WI38 (cell line): ENCODE measurements at regions not wholly inside any gene's neighbourhood (a gene's known extent, or its start where the extent isn't known, plus 50 kb on each side); places are given as distances from the start of the nearest gene placed in this dataset.

Experiments
- H3K4me3 ChIP-seq: 2 replicates; pipeline ENCODE4 v1.5.1; 2011; ENCODE audit warnings: low read depth, mild to moderate bottlenecking, control low read depth, low read length
- TF ChIP-seq, protein P1 (sequence below): IDR thresholded peaks from 2 replicates; pipeline ENCODE4 v1.5.1; 2012; ENCODE audit warnings: low read depth, mild to moderate bottlenecking, control low read depth, low read length

DNA sequence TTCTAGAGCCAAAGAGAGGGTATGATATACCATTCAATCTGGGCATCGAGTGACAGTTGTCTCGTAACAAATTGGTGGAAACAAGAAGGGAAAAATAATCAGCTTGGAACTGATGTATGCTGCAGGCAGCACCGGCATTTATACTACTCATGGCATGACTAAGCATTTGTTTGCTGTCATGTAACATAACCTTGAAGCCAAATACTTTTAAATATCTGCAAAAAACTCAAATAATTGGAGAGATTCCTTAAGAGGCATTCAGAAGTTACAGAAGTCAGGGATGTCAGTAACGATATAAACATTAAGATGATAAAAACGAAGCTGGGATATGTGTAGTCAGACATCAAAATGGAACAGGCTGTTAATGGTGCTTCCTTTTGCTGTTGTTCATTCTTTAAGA is 157.3 kb upstream of the MMADHC start:
- H3K4me3 ChIP-seq, result peak overlapping the region; percentile 24; the same call in 1 of the 2 replicates
- TF ChIP-seq, protein P1, sequence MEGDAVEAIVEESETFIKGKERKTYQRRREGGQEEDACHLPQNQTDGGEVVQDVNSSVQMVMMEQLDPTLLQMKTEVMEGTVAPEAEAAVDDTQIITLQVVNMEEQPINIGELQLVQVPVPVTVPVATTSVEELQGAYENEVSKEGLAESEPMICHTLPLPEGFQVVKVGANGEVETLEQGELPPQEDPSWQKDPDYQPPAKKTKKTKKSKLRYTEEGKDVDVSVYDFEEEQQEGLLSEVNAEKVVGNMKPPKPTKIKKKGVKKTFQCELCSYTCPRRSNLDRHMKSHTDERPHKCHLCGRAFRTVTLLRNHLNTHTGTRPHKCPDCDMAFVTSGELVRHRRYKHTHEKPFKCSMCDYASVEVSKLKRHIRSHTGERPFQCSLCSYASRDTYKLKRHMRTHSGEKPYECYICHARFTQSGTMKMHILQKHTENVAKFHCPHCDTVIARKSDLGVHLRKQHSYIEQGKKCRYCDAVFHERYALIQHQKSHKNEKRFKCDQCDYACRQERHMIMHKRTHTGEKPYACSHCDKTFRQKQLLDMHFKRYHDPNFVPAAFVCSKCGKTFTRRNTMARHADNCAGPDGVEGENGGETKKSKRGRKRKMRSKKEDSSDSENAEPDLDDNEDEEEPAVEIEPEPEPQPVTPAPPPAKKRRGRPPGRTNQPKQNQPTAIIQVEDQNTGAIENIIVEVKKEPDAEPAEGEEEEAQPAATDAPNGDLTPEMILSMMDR, result no peak

DNA sequence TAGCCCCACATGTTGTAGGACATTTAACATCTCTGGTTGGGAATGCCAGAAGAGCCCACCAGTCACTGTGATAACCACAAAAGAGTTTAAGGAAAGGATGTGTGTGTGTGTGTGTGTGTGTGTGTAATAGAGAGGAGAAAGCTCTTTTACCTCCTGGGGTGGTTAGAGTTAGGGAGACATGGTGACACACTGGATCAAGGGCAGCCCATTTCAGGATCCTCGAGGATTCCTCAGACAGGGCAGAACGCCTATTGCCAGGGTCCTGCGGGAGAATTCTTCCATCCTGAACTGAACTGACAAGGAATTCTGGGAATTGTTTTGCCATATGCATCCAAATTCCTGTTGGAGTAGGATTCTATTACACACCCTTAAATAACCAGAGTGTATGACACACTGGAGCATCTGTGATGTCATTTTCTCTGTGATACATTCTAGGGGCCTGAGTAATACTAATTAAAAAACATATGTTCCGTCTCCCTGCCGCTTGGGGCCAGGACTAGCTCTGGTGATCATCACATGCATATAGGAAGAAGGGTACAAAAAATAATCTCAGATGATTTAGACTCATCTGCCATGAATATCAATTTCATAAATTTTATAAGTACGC is 156.4 kb upstream of the MMADHC start:
- TF ChIP-seq, protein P1, result no peak; the same call in 1 of the 2 replicates
- H3K4me3 ChIP-seq, result no peak overlapping the region

DNA sequence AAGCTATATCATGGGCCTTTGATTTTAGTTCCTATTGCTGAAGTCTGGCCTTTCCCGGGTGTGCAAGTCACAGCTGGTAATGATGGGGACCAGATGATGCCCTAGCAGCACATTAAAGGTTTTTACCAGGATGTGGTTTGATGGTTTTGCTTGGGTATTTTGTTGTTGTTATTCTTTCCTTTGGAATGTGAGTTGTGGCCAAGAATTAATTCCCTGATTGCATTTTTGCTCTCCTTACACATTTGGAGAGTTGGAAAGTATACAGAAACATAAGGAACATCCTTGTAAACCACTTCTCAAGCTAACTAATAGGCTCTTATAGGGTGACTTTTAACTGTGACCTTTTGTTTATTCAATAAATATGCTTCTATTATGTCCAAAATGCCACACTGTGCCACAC is 154.1 kb upstream of the MMADHC start:
- TF ChIP-seq, protein P1, result no peak
- no peak overlapping the region for H3K4me3 ChIP-seq

DNA sequence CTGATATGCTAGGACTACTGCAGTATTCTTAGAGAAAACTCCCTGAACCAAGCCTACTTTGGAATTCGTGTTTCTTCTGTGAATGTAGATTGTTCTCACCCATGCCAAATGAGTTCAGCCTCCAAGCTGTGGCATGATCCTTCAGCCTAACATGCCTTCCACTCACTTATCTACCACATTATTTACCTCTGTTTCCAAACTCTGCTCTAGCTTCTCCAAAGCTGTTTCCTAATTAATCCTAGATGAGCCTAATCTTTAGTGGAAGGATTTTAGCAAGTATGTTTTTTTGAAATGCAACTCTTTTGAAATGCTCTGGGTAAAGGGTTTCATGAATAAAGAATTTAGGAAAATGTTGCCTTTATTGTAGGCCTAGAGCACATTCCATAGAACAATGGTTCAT is 152.9 kb upstream of the MMADHC start:
- no peak overlapping the region for H3K4me3 ChIP-seq
- TF ChIP-seq, protein P1, result no peak

DNA sequence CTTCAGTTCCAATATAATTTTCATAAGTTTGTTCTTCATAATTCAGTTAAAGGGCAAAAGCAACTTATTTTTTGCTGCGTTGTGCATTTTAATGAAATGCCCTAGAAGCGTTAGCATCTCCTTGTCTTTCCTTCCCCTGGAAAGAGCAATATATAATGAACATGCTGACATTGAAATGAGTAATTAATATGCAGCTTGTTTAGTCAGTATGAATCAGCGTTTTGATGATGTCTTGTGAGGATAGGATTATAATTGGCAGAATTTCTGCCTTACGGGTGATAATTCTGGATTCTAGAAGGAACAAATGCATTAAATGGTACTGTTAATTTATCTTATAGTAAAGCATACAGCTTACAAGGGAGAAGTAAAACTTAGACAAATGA is 152.3 kb upstream of the MMADHC start:
- H3K4me3 ChIP-seq, result no peak overlapping the region
- TF ChIP-seq, protein P1, result no peak

DNA sequence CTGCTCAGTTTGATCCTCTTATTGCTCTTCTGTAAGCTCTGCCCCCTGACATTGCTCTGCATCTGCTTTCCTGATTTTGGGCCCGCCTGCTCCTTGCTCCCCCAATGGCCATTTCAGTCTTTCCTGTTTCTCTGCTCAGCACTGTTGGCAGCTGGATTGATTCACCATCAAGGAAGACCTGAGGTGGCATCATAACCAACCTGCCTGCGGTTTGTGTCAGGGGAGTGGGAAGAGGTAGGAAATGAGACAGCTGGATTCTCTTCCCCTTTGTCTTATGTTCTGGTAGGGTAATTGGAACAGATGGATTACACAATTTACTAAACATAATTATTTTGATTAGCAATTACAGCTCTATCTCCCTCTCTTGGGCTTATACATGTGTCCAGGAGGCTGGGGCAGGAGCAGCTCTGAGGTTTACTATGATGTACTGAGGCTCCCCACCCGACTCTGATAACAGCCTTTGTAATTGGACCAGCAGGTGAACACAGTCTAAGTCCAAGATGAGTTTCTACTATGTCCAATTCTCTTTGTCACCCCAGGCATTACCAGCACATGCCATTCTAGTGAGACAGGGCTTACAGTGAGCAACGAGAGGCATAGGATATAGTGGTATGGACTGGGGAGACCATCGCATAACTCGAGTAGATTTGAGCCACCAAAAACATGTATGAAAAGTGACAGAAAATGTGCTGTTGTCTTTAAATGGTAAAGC is 151.8 kb upstream of the MMADHC start:
- H3K4me3 ChIP-seq, result no peak overlapping the region
- TF ChIP-seq, protein P1, result no peak

DNA sequence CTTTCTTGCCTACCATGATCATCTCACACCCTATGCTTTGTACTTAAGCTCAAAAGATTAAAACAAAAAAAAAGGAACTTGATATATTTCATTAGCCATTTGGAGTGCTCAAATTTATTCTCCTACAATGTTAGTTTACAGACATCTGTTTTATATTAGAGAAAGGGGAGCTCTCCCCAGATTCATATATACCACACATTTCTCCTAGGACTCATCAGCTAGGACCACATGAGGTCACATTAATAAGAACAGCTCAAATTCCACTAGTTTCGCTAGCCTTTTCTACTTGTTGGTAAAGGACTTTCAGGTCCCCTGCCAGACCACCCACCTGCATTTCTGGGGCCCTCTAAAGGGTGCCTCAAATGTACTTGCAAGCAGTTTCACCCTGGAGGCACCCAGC is 151.2 kb upstream of the MMADHC start:
- H3K4me3 ChIP-seq, result no peak overlapping the region
- TF ChIP-seq, protein P1, result no peak
